ENCODE measurements at regions not wholly inside any gene's neighbourhood (a gene's known extent, or its start where the extent isn't known, plus 50 kb on each side); places are given as distances from the start of the nearest gene placed in this dataset.

DNA sequence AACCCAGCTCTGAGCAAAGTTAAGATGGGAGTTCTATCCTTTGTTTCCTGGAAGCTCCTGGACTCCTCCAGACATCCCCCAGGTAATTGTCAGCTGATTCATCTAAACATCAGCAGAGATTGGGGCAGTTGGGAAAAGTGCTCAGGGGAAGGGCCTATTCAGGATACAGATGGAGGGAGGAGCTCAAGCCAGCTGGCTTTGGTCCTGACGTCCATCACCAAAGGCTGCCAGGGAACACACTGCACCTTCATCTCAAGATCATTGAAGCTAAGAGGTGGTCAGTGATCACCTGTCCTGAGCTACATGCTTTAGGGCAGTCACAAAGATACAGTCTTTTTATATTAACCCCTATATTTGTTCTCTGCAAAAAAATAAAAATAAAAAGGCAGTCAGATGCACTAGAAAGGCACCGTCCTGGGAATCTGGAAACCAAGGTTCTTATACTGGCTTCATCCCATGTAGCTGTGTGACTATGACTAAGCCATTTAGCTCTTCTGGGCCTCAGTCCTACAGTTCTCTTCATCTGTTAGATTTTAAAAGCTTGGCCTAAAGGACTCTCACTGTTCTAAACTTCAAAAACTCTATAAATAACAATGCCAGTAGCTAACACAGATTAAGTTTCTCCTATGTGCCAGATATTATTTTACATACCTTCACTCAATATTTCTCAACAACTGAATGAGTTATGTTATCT lies 446.5 kb downstream of the BCL11A start:
- H3K4me3 ChIP-seq (ENCODE audit: low read depth, low read length) = no peak overlapping the region

DNA sequence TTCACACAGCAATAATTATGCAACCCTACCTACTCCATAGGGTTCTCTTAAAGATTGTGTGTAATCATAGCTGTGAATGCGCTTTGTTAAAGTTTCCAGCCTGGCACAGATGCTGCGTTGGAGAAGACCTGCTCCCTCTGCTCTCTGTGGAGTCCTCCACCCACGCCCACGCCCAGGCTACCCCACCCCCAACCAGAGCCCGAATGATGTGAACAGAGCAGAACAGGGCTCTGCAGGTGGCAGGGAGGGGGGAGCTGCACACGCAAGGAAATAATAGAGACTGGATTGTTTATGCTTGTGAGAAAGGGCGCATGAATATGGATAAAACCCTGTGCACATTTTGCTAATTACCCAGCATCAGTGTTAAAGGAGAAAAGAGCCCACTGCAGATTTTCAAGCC lies 447.5 kb downstream of the BCL11A start:
- H3K4me3 ChIP-seq (ENCODE audit: low read depth, low read length) = no peak overlapping the region

DNA sequence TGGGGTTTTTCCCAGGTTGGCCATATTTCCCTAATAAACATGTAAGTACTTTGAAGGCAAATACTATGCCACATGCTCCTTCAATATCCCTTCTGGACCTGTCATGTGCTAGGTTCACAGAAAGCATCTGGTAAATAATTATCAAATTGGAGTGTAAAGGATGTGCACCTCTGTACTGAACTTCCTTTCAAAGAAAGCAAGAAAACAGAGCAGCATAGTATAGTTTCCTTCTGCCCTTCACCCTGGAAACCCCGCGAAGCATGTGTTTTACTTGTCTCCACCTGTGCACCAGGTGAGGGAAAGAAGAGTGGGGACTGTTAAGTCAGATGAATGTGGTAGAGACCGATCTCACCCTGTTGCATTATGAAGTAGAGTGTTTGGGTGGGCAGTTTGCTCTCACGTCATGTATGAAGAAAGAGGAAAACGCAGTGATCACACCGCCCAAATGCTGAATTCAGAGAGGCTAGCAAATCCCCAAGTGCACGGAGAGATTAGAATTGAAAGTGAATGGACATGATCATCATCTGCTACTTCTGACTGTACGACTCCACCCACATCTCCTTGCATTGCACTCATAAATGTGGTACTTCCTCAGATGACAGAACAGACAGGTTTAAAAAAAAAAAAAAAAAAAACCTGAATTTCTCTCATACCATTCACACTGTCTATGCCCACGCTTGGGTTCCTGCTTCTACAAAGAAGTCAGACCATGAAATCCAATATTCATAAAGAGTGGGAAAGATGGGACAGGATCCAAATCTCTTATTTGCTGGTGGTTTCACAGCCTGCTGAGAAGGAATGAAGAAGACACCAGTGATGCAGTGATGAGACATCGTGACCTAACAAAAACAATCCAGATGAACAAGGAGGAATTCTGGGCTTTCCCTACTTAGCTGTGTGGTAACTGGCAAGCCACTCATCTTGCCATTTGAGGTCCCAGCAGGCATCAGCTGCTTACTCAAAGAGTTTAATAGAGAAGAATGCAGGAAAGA lies 448.6 kb downstream of the BCL11A start:
- no peak overlapping the region for H3K4me3 ChIP-seq (ENCODE audit: low read depth, low read length)

DNA sequence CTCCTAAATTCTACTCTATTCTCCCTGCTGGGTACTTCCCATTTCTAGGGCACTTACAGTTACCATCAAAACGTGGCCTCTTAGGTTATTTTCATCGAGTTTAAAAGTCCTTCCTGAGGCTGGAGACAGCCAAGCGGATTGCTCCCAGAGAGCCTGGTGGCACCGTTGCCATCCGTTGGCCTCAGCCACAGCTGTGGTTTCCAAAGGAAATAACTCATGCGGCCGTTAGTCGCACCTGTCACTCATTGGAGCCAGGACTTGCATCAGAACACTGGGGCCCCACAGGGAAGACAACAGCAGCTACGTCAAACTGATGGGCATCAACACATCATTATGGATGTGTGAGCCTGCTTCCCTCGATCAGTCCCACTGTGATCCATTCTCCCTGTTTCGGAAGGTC lies 453.4 kb downstream of the BCL11A start:
- no peak overlapping the region for H3K4me3 ChIP-seq (ENCODE audit: low read depth, low read length)

DNA sequence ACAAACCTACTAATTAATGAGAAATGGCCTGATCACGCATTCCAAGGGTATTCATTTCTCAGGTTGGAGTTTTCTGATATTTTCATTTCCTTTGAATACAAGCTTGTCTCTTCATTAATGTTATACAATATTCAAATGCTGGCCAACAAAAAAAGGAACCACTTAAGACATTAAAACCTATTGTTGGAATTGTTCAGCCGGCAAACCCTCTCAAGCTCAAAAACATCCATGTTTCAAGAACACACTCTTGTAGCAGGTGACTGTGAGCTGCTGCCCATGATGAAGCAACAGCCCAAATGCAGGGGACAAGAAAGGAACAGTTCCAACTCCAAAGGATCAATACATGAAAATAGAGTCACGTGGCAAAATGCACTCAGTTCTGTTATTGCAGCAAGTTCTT lies 454.5 kb downstream of the BCL11A start:
- H3K4me3 ChIP-seq (ENCODE audit: low read depth, low read length) = no peak overlapping the region

DNA sequence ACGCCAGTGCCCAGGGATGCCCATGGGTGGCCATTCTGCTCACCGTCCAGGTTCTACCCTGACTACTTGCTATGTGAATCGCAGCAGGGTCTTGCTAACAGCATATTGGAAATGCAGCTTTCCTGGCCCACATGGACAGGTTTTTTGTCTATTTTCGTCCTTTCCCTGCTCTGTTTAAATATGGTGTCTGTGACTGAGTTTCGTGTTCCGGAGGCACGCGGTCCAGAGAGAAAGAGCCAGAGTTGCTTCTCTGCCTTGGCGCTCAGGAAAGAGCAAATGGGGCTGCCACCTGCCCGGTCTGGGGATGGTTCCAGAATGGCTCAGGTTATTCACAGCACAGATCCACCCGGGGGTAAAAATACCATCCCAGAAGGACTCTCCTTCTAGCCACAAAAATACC lies 456.2 kb downstream of the BCL11A start:
- H3K4me3 ChIP-seq (ENCODE audit: low read depth, low read length) = no peak overlapping the region

DNA sequence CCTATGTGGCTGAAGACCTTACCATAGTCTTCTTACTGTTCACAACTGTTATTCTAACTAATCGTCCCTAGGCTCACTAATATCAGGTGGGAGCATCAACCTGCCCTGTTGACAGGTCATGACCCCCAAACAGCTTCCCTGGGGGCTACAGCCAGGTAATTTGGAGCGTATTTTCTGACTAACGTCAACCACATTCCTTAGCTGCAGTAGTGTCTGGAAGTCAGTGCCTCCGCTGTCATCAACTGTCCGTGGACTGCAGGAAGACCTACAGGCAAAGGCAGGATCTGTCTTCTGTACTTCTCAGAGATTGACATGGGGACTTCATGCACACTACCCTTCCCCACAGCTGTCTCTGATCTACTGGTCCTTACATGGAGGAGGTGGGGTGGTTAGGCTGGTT lies 456.9 kb downstream of the BCL11A start:
- no peak overlapping the region for H3K4me3 ChIP-seq (ENCODE audit: low read depth, low read length)

DNA sequence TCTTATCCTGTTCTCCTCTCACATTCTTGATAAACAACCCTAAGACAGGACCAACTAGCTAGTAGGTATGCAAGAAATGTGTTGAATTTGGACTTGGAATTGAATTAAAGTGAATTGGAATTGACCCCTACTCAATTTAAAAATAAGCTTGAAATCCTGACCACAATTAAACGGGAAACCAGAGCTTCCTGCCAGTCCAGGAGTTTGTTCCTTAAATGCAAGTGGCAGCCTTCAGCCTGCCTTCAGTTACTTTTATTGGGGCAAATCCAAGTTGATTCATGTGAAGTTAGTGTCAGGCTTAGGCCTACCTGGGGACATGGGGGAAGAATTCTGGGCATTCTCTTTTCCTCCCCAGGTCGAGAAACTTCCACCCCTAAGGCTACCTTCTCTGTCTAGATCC lies 457.6 kb downstream of the BCL11A start:
- H3K4me3 ChIP-seq (ENCODE audit: low read depth, low read length) = no peak overlapping the region

DNA sequence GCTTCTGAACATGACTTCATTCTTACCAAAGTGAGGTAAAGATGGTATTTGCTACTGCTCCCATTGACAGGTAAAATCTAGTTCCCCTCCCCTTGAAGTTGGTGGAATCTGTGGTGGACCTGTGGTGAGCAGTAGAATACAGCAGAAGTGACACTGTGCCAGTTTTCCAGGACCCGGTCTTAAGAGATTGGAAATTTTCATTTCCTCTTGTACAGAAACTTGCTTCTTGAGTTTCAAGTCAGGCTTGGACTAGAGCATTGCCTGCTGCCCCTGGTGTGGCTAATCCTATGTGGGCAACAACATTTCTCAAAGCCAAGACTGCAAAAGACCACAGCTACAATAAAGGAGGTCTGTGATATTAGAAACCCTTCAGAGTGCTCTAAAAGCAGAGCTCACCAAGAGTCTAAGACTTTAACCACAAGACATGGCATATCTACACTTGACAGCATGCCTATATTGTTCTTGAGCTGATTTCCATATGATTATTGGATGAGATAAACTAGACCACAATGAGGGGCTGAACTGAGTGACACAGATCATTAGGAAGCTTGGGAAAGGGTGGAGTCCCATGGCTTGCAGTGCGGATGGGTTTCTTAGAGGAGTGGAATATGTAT lies 458.1 kb downstream of the BCL11A start:
- no peak overlapping the region for H3K4me3 ChIP-seq (ENCODE audit: low read depth, low read length)

DNA sequence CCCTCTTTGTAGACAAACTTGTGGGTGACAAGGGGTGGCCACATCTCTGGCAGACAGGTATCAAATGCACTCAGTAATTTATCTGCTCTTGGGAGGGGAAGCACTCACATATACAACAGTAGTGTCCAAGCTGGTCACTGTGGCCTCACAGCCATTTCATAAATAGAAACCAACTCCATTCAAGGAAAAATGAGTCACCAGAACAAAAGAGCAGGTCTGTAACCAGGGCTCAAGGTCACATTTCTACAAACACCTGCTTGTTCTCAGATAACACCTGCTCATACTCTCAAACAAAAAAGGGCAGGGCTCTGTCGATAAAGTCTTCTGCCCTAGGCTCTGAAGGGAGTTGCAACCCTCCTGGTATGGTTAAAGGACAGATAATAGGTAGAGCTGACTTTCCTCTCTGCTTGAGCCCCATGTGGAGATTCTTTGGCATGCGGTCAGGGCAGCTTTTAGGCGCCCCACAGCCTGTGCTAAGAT lies 459.0 kb downstream of the BCL11A start:
- no peak overlapping the region for H3K4me3 ChIP-seq (ENCODE audit: low read depth, low read length)

DNA sequence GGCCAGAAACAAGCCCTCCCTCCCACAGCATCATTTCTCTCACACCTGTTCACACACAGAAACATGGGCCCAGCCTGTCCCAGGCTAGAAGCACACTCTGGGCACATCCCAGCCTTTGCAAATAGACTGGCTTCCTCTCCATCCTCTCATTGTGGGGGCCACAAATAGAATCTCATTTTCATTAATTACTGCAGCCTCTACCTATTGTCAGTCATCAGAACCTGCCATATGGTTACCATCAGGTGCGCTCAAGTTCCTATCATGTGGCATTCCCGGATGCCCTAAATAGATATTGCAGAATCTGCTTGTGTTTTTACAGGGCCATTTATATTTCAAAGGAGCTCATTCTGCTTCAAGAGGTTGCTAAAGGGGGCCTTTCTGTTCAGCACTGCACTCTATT lies 460.7 kb downstream of the BCL11A start:
- no peak overlapping the region for H3K4me3 ChIP-seq (ENCODE audit: low read depth, low read length)

DNA sequence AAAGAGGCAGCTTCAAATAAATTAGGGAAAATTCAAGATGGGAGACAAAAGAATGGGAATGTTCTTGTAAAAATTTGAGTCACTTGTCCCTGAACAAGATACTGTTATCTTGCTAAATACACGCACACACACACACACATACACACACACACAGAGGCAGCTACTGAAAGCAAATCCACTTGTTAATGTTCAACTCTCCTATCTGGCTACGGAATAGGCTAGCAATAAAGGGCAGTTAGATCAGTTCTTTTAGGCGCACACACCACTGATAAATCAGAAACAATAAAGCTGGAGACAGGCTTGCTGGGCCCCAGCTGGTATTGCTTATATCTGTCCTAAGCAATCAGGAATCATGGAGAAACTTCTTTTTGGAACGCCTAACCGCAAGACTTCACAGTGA lies 461.6 kb downstream of the BCL11A start:
- H3K4me3 ChIP-seq (ENCODE audit: low read depth, low read length) = no peak overlapping the region

DNA sequence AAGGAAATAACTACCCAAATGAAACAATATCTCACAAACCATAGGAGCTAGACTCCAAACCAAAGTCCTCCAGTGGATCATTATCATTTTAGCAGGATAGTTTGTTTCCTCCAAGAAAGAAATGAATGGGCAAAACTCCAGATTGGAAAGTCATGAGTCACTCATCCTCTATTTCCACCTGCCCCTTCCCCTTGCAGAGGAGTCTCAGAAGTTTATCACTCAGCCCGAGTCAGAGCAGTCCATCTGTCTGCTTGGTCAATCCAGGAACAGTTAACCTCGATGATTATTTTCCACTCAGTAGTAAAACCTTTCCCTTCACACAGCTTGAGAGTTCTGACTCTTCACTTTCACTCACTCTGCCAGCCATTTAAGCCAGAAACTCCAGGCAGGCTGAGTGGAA lies 462.2 kb downstream of the BCL11A start:
- H3K4me3 ChIP-seq (ENCODE audit: low read depth, low read length) = no peak overlapping the region

DNA sequence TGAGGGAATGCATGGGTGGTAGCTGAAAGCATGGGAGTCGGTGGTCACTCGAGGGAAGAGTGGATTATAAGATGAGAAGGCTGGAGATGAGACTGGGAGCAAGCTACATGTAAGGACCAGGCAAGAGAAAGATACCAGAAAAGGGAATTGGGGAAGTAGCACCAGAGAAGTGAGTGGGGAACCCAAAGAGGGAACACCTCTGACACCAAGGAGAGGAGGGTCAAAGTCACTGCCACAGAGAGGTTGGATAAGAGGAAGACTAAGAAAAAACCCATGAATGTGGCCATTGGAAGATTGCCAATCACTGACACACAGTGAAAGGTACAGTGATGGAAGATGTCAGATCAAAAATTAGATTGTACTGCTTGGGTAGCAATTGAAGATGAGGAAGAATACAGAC lies 473.9 kb downstream of the BCL11A start:
- H3K4me3 ChIP-seq (ENCODE audit: low read depth, low read length) = no peak overlapping the region

DNA sequence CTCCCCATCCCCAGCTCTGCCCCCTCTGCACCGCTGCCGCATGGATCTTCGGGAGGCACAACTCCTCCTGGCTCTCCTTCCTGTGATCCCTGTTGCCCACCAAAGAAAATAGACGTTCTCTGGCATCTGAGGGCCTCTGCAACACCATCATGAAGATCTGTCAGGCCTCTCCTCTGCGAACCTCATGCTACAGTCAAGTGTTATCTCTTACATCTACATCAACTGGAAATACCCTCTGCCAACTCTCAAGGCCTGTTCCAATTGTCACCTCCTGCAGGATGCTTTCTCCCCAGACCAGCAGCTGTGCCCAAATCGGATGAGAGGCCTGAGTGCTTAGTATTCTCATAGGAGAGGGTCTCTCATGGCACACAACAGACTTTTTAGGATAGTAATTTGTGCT lies 478.4 kb downstream of the BCL11A start:
- no peak overlapping the region for H3K4me3 ChIP-seq (ENCODE audit: low read depth, low read length)

DNA sequence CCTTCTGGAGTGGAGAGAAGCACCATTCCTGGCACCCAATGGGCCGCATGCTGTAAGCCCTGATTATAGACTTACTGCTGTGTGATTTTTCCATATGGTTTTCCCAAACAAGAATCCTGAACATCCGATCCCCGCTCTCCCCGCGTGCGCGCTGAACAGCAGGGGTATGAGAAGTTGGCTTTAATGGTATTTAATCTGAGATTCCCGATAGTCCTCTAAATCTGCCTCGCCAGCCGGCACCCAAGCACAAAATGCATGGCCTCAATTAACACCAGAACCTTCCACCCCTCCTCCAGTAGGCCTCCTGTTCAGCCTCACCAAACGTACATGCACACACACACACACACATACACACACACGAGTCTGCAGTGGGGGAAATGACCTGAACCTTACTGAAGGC lies 480.3 kb downstream of the BCL11A start:
- H3K4me3 ChIP-seq (ENCODE audit: low read depth, low read length) = no peak overlapping the region

DNA sequence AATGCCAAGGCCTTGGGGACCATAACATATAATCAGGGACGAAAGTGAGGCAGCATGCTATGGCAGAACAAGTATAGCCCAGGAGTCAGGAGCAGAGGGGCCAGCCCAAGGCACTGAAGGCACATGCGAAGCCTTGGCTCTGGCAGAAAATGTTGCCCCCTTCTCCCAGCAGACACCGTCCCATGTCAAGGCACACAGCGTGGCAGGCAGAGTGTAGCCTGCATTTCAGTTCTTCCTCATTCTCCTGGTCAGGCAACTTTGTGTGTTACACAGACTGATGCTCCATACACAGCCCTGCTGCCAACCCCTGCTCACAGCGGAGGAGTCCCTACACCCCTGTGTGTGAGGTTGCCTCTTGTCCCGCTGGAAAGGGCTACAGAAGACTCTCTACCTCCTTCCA lies 480.8 kb downstream of the BCL11A start:
- H3K4me3 ChIP-seq (ENCODE audit: low read depth, low read length) = no peak overlapping the region

DNA sequence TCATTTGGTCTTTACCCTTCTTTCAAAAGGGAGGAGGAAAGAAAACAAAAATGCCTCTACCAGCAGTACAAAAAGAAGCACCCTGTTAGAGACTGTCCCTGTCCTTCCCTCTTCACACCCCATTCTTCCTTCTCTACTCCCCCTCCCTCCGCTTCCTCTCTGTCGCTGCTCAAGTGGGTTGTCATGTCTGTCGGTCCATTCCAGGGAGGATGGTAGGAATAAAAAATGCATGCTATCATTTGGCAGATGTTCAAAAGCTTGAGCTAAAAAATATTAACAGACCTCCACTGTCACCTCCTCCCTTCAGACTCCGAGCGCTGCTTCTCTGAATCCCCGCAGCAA lies 482.0 kb downstream of the BCL11A start:
- no peak overlapping the region for H3K4me3 ChIP-seq (ENCODE audit: low read depth, low read length)

DNA sequence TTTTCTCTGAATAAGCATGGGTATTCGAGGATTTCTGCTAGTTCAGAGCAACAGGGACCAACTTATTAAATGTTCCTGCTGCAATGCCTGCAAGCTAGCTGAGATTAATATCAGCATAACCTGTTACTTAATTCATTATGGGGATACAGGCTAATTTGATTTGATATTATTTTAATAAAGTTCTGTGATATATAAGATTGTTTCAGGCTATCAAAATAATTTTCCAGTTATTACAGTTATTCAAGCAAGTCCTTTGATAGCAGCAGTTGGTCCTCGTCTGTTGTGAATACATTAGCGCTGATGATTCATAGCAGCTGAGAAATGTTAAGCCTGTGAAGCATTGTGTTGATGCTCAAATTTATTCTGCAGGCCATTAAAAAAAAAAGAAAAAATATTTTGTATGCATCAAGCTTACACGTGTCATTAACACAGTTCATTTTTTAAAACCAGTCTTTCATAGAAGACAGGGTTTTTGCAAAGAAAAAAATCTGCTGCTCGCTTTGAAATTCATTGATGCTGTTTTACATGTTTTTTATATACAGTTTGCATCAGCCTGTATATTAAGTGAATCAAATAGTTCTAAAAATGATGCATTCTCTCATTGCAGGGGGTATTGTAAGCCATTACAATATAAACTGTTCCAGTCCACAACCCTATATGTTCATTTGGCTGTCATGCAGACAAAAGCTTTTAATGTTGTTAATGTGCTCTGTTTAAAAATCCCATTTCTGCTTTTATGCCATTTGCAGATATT lies 482.5 kb downstream of the BCL11A start:
- H3K4me3 ChIP-seq (ENCODE audit: low read depth, low read length) = no peak overlapping the region

DNA sequence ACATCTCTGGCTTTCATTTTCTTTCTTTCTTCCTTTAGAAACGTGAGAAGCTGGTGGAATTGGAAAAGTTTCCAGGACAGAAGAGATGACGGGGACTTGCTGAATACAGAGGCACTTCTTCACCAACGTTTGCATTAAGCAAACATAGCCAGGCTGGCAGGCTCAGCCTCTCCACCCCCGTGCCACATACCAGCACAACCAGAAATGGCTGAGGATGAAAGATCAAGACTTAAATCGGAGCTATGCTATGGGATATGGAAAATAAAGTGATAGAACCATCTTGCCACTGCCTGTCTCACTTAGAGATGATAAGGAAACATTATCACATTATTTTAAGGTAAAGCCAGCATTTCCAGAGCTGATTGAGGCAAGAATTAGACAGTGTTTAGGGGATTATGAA lies 483.3 kb downstream of the BCL11A start:
- H3K4me3 ChIP-seq (ENCODE audit: low read depth, low read length) = no peak overlapping the region

DNA sequence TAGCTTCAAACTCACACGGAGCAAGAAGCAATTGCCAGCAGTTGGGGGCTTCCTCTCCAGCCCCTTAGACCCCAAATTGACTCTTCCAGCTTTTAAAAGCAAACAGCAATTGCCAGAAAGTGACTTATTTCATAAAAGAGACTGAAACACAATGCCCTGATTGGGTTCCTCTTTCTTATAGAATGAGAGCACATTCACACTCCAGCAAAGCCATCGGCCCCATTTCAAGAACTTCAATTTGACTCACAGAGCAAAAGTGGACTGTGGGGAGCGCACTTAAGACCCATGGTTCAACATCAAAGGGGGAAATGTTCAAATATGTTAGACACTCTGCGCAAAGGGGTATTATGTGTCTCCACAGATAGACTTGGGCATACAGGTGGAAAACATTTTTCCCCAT lies 484.7 kb downstream of the BCL11A start:
- no peak overlapping the region for H3K4me3 ChIP-seq (ENCODE audit: low read depth, low read length)
